Posterior cingulate gyrus (tissue), 11 donors: ENCODE measurements at regions not wholly inside any gene's neighbourhood (a gene's known extent, or its start where the extent isn't known, plus 50 kb on each side); places are given as distances from the start of the nearest gene placed in this dataset.

Experiments
- DNase-seq, 10 donors: peaks; one replicate each; pipeline versions ENCODE4 v3.0.0 to v3.0.0-alpha.2; 2020 to 2021; ENCODE audit warnings: mixed read lengths in 3 of 10
- intact Hi-C: fragments of 100-400 bp; cut with DNase I; formaldehyde crosslinking; loops from one replicate; pipeline ENCODE4 v1.15.1; 2023

GRCh38 chr22:44378380-44378779 is 65.6 kb upstream of the SHISAL1 start:
- no peak for DNase-seq
- intact Hi-C loops = no loop called here

GRCh38 chr22:44375451-44375850 is 62.7 kb upstream of the SHISAL1 start:
- intact Hi-C loops = no loop called here
- DNase-seq = no peak

- DNase-seq = peak in 3 of 10 donors; percentile 2 to 65 (median 11)
- intact Hi-C loops = no loop called here
These were observed 60.5 kb upstream of the SHISAL1 start for GRCh38 chr22:44373234-44373633.

GRCh38 chr22:44372611-44373010 is 59.9 kb upstream of the SHISAL1 start:
- peak in 3 of 10 donors; percentile 1 to 37 (median 25) for DNase-seq
- intact Hi-C loops = no loop called here

- intact Hi-C loops = no loop called here
- DNase-seq = peak in 3 of 10 donors; percentile 32 to 57 (median 50)
These were observed 59.2 kb upstream of the SHISAL1 start for GRCh38 chr22:44371741-44372525.

- peak in 3 of 10 donors; percentile 47 to 74 (median 72) for DNase-seq
- intact Hi-C loops = no loop called here
These were observed 57.4 kb upstream of the SHISAL1 start for GRCh38 chr22:44369916-44370801.

GRCh38 chr22:44369293-44369661 is 56.5 kb upstream of the SHISAL1 start:
- intact Hi-C loops = no loop called here

GRCh38 chr22:44368611-44369292 is 56.0 kb upstream of the SHISAL1 start:
- intact Hi-C loops = no loop called here
- DNase-seq = peak in 3 of 10 donors; percentile 17 to 42 (median 28)

More at GRCh38 chr22:44369293-44369661, 56.5 kb upstream of the SHISAL1 start:
- peak in 3 of 10 donors; percentile 52 to 66 (median 53) for DNase-seq

- peak in 3 of 10 donors; percentile 36 to 57 (median 41) for DNase-seq
- intact Hi-C loops = no loop called here
These were observed 53.9 kb upstream of the SHISAL1 start for GRCh38 chr22:44366372-44367300.

- peak in 2 of 10 donors; percentile 9 to 40 for DNase-seq
- intact Hi-C loops = no loop called here
These were observed 53.1 kb upstream of the SHISAL1 start for GRCh38 chr22:44365832-44366231.

- peak in 3 of 10 donors; percentile 44 to 68 (median 54) for DNase-seq
- intact Hi-C loops = no loop called here
These were observed 52.4 kb upstream of the SHISAL1 start for GRCh38 chr22:44365191-44365590.

GRCh38 chr22:44364751-44365130 is 52.0 kb upstream of the SHISAL1 start:
- intact Hi-C loops = no loop called here
- DNase-seq = peak in 3 of 10 donors; percentile 37 to 81 (median 63)

GRCh38 chr22:44363980-44364750 is 51.4 kb upstream of the SHISAL1 start:
- intact Hi-C loops = no loop called here
- DNase-seq = peak in 3 of 10 donors; percentile 26 to 77 (median 42)

GRCh38 chr22:44363013-44363979 is 50.5 kb upstream of the SHISAL1 start:
- intact Hi-C loops = no loop called here
- DNase-seq = peak in 6 of 10 donors; percentile 31 to 89 (median 73)

- DNase-seq = peak in 3 of 10 donors; percentile 18 to 26 (median 22)
These were observed 49.7 kb upstream of the SHISAL1 start for GRCh38 chr22:44362249-44363012.

More at GRCh38 chr22:44362249-44363012, 49.7 kb upstream of the SHISAL1 start:
- intact Hi-C loops = no loop called here
